ENCODE measurements at regions not wholly inside any gene's neighbourhood (a gene's known extent, or its start where the extent isn't known, plus 50 kb on each side); places are given as distances from the start of the nearest gene placed in this dataset.

DNA sequence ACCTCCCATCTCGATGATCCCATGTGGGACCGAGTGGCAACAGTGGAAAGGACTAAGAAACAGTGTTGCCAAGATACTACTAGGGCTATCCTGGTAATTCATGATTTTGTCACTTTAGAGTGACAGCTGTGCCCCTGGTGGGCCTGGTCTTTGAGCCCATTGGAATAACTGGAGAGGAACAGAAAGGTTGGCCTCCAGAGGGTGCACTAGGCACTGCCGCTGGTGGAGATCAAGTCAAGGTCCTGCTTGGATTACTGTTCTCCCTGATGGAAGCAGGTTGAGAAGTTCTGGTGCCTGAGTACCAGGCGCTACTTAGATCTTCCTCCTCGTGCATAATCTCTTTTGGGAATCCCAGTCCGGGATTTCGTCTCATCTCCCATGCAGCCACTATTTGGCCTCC is 129.6 kb downstream of the SEC61B start:
- POLR2A ChIA-PET (ENCODE audit: low non-redundant PET): no interaction called here
- no peak for DNase-seq (ENCODE audit: low spot score)
- H3K9me3 ChIP-seq (ENCODE audit: low read depth, low read length, poor library complexity, severe bottlenecking): no peaks in the 10 kb centered on the region
- H3K27ac ChIP-seq (ENCODE audit: low read depth, low read length, poor library complexity, severe bottlenecking): no peak overlapping the region
- CTCF ChIA-PET: no interaction called here
- TF ChIP-seq EZH2 (IDR thresholded peaks at IDR 0.05; ENCODE audit: borderline replicate concordance, low read depth, low read length, poor library complexity, severe bottlenecking): no peak
- TF ChIP-seq, protein P1, sequence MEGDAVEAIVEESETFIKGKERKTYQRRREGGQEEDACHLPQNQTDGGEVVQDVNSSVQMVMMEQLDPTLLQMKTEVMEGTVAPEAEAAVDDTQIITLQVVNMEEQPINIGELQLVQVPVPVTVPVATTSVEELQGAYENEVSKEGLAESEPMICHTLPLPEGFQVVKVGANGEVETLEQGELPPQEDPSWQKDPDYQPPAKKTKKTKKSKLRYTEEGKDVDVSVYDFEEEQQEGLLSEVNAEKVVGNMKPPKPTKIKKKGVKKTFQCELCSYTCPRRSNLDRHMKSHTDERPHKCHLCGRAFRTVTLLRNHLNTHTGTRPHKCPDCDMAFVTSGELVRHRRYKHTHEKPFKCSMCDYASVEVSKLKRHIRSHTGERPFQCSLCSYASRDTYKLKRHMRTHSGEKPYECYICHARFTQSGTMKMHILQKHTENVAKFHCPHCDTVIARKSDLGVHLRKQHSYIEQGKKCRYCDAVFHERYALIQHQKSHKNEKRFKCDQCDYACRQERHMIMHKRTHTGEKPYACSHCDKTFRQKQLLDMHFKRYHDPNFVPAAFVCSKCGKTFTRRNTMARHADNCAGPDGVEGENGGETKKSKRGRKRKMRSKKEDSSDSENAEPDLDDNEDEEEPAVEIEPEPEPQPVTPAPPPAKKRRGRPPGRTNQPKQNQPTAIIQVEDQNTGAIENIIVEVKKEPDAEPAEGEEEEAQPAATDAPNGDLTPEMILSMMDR (conservative IDR thresholded peaks at IDR 0.05; ENCODE audit: low read depth, low read length): no peak
- no peaks in the 10 kb centered on the region for H3K27me3 ChIP-seq (replicated peaks; ENCODE audit: insufficient read depth, low read depth, low read length, poor library complexity)
- no TSS peak for BruUV-seq (replicated peaks)
- H3K4me3 ChIP-seq (ENCODE audit: low read depth, low read length, poor library complexity, severe bottlenecking): no peak overlapping the region
- H3K36me3 ChIP-seq (ENCODE audit: insufficient read depth, low read length, poor library complexity, severe bottlenecking): no peaks in the 10 kb centered on the region
- intact Hi-C loops (cut with micrococcal nuclease; ENCODE audit: unreplicated experiment): no loop called here
- no peaks in the 10 kb centered on the region for H3K4me1 ChIP-seq (ENCODE audit: insufficient read depth, low read length, poor library complexity, severe bottlenecking)

DNA sequence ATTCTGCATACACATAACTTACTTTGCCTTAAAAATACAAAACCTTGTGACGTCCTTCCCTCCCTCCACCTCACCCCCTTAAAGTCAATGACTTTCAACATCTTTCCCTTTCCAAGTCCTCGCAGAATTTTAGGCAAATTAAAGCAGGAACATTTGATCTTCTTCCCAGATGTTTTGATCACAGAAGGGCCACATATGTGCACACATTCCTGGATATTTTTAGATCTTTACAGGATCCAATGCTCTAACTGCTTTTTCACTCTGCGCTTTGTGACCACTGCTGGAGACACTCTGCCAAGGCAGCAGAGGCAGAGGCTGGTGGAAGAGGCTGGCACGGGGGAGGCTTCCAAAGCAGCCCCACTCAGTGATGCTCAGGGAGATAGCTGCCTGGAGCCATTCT is 130.7 kb downstream of the SEC61B start:
- no peaks in the 10 kb centered on the region for H3K9me3 ChIP-seq (ENCODE audit: low read depth, low read length, poor library complexity, severe bottlenecking)
- H3K27me3 ChIP-seq (replicated peaks; ENCODE audit: insufficient read depth, low read depth, low read length, poor library complexity): no peaks in the 10 kb centered on the region
- H3K36me3 ChIP-seq (ENCODE audit: insufficient read depth, low read length, poor library complexity, severe bottlenecking): no peaks in the 10 kb centered on the region
- H3K4me3 ChIP-seq (ENCODE audit: low read depth, low read length, poor library complexity, severe bottlenecking): no peak overlapping the region
- intact Hi-C loops (cut with micrococcal nuclease; ENCODE audit: unreplicated experiment): no loop called here
- TF ChIP-seq, protein P1 (conservative IDR thresholded peaks at IDR 0.05; ENCODE audit: low read depth, low read length): no peak
- TF ChIP-seq EZH2 (IDR thresholded peaks at IDR 0.05; ENCODE audit: borderline replicate concordance, low read depth, low read length, poor library complexity, severe bottlenecking): no peak
- H3K4me1 ChIP-seq (ENCODE audit: insufficient read depth, low read length, poor library complexity, severe bottlenecking): no peaks in the 10 kb centered on the region
- no peak for DNase-seq (ENCODE audit: low spot score)
- POLR2A ChIA-PET (ENCODE audit: low non-redundant PET): no interaction called here
- CTCF ChIA-PET: no interaction called here
- BruUV-seq (replicated peaks): no TSS peak
- no peak overlapping the region for H3K27ac ChIP-seq (ENCODE audit: low read depth, low read length, poor library complexity, severe bottlenecking)

DNA sequence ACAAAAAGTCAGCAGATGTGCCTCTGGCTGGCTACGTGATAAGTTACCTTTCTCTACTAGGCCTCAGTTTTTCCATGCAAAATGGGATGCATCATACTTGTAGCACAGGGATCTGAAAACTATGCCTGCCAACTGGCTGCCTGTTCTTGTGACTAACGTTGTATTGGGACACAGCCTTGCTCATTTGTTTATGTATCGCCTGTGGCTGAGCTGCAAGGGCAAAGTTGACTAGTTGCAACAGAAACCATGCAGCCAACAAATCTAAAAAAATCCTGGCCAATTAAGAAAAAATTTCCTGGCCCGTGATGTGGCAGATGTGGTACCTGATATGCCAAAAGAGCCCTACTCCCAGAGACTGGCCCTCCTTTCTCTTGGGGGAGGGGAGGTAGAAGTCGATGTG is 131.3 kb downstream of the SEC61B start:
- Histone ChIP-seq H3K36me3 (ENCODE audit: insufficient read depth, low read length, poor library complexity, severe bottlenecking) (no peaks in the 10 kb centered on the region), H3K9me3 (ENCODE audit: low read depth, low read length, poor library complexity, severe bottlenecking) (no peaks in the 10 kb centered on the region), H3K4me1 (ENCODE audit: insufficient read depth, low read length, poor library complexity, severe bottlenecking) (no peaks in the 10 kb centered on the region), H3K4me3 (ENCODE audit: low read depth, low read length, poor library complexity, severe bottlenecking) (no peak overlapping the region), H3K27me3 (replicated peaks; ENCODE audit: insufficient read depth, low read depth, low read length, poor library complexity) (no peaks in the 10 kb centered on the region), H3K27ac (ENCODE audit: low read depth, low read length, poor library complexity, severe bottlenecking) (no peak overlapping the region)
- intact Hi-C loops (cut with micrococcal nuclease; ENCODE audit: unreplicated experiment): no loop called here
- no peak for DNase-seq (ENCODE audit: low spot score)
- TF ChIP-seq EZH2 (IDR thresholded peaks at IDR 0.05; ENCODE audit: borderline replicate concordance, low read depth, low read length, poor library complexity, severe bottlenecking): no peak
- TF ChIP-seq, protein P1 (conservative IDR thresholded peaks at IDR 0.05; ENCODE audit: low read depth, low read length): no peak
- POLR2A ChIA-PET (ENCODE audit: low non-redundant PET): no interaction called here
- CTCF ChIA-PET: no interaction called here
- BruUV-seq (replicated peaks): no TSS peak

Data from A673 (cell line).